ENCODE measurements at regions not wholly inside any gene's neighbourhood (a gene's known extent, or its start where the extent isn't known, plus 50 kb on each side); places are given as distances from the start of the nearest gene placed in this dataset.

- Histone ChIP-seq H2AFZ (ENCODE audit: low read length) (no peak overlapping the region), H3K27me3 (ENCODE audit: low read length) (no peaks in the 10 kb centered on the region), H3F3A (ENCODE audit: low read length, unreplicated experiment) (no peaks in the 10 kb centered on the region), H3K9ac (ENCODE audit: low read length) (no peak overlapping the region), H4K20me1 (ENCODE audit: low read length) (no peaks in the 10 kb centered on the region), H3K79me2 (ENCODE audit: low read length) (no peaks in the 10 kb centered on the region), H3K4me1 (ENCODE audit: insufficient read depth, low read length) (no peaks in the 10 kb centered on the region), H3K36me3 (ENCODE audit: low read depth, low read length) (no peaks in the 10 kb centered on the region), H3K9me2 (replicated peaks; ENCODE audit: low read length) (no peaks in the 10 kb centered on the region), H3K4me2 (ENCODE audit: low read length) (no peak overlapping the region), H3K4me3 (ENCODE audit: low read length) (no peak overlapping the region), H3K9me3 (ENCODE audit: low read length) (no peaks in the 10 kb centered on the region), H3K27ac (ENCODE audit: low read length) (no peak overlapping the region)
- intact Hi-C loops (cut with micrococcal nuclease), result no loop called here
- CTCF ChIA-PET, result no interaction called here
- DNase-seq (no peak), ATAC-seq (no peak)
- TF ChIP-seq CTCF (conservative IDR thresholded peaks at IDR 0.05; ENCODE audit: low read depth, low read length) (no peak), EZH2 (IDR thresholded peaks at IDR 0.05; ENCODE audit: low read length, unreplicated experiment) (no peak), EZH2phosphoT487 (IDR thresholded peaks at IDR 0.05; ENCODE audit: borderline replicate concordance, low read length) (no peak)
- POLR2A ChIA-PET (ENCODE audit: unreplicated experiment), result no interaction called here
- BruUV-seq (replicated peaks), result no TSS peak
Observed at GRCh38 chr12:45502481-45503128, 226.9 kb upstream of the ARID2 start.

- Histone ChIP-seq H3K9me2 (replicated peaks; ENCODE audit: low read length) (no peaks in the 10 kb centered on the region), H3F3A (ENCODE audit: low read length, unreplicated experiment) (no peaks in the 10 kb centered on the region), H2AFZ (ENCODE audit: low read length) (no peak overlapping the region), H3K4me3 (ENCODE audit: low read length) (no peak overlapping the region), H3K9me3 (ENCODE audit: low read length) (no peaks in the 10 kb centered on the region), H3K36me3 (ENCODE audit: low read depth, low read length) (no peaks in the 10 kb centered on the region), H3K27me3 (ENCODE audit: low read length) (no peaks in the 10 kb centered on the region), H3K9ac (ENCODE audit: low read length) (no peak overlapping the region), H3K79me2 (ENCODE audit: low read length) (no peaks in the 10 kb centered on the region), H3K4me1 (ENCODE audit: insufficient read depth, low read length) (no peaks in the 10 kb centered on the region), H3K4me2 (ENCODE audit: low read length) (no peak overlapping the region), H3K27ac (ENCODE audit: low read length) (no peak overlapping the region), H4K20me1 (ENCODE audit: low read length) (no peaks in the 10 kb centered on the region)
- CTCF ChIA-PET, result no interaction called here
- BruUV-seq (replicated peaks), result no TSS peak
- intact Hi-C loops (cut with micrococcal nuclease), result no loop called here
- DNase-seq, result peak; percentile 7
- POLR2A ChIA-PET (ENCODE audit: unreplicated experiment), result interaction anchor here (0.6 kb wide), 1 partner anchor 30 kb away, joined by 5 read pairs; no protein-coding TSS in a partner anchor
- TF ChIP-seq CTCF (conservative IDR thresholded peaks at IDR 0.05; ENCODE audit: low read depth, low read length), result no peak
- TF ChIP-seq EZH2phosphoT487 (IDR thresholded peaks at IDR 0.05; ENCODE audit: borderline replicate concordance, low read length), result no peak
- TF ChIP-seq EZH2 (IDR thresholded peaks at IDR 0.05; ENCODE audit: low read length, unreplicated experiment), result no peak
- peak; percentile 22; the same call in 1 of the 2 replicates for ATAC-seq
Observed at GRCh38 chr12:45503899-45504298, 225.6 kb upstream of the ARID2 start.

GRCh38 chr12:45504316-45505010 lies 225.0 kb upstream of the ARID2 start:
- Histone ChIP-seq H3K36me3 (ENCODE audit: low read depth, low read length) (no peaks in the 10 kb centered on the region), H3K4me2 (ENCODE audit: low read length) (no peak overlapping the region), H3K4me3 (ENCODE audit: low read length) (no peak overlapping the region), H3K27me3 (ENCODE audit: low read length) (no peaks in the 10 kb centered on the region), H3K9ac (ENCODE audit: low read length) (no peak overlapping the region), H3K4me1 (ENCODE audit: insufficient read depth, low read length) (no peaks in the 10 kb centered on the region), H3K9me3 (ENCODE audit: low read length) (no peaks in the 10 kb centered on the region), H3K79me2 (ENCODE audit: low read length) (no peaks in the 10 kb centered on the region), H4K20me1 (ENCODE audit: low read length) (no peaks in the 10 kb centered on the region), H3K27ac (ENCODE audit: low read length) (no peak overlapping the region), H3K9me2 (replicated peaks; ENCODE audit: low read length) (no peaks in the 10 kb centered on the region), H3F3A (ENCODE audit: low read length, unreplicated experiment) (no peaks in the 10 kb centered on the region), H2AFZ (ENCODE audit: low read length) (no peak overlapping the region)
- no TSS peak for BruUV-seq (replicated peaks)
- intact Hi-C loops (cut with micrococcal nuclease), result no loop called here
- ChIA-PET POLR2A (ENCODE audit: unreplicated experiment) (interaction anchor here (0.6 kb wide), 1 partner anchor 30 kb away, joined by 5 read pairs; no protein-coding TSS in a partner anchor), CTCF (no interaction called here)
- no peak for ATAC-seq
- DNase-seq, result no peak
- TF ChIP-seq CTCF (conservative IDR thresholded peaks at IDR 0.05; ENCODE audit: low read depth, low read length) (no peak), EZH2 (IDR thresholded peaks at IDR 0.05; ENCODE audit: low read length, unreplicated experiment) (no peak), EZH2phosphoT487 (IDR thresholded peaks at IDR 0.05; ENCODE audit: borderline replicate concordance, low read length) (no peak)

Data from PC-3 (cell line).